ACC112 (cell line): ENCODE measurements at regions not wholly inside any gene's neighbourhood (a gene's known extent, or its start where the extent isn't known, plus 50 kb on each side); places are given as distances from the start of the nearest gene placed in this dataset.

Experiments used
- H2AFZ ChIP-seq: fragments of 200-600 bp; sonication (generic); one replicate; pipeline ENCODE4 v1.6.0; 2017; ENCODE audit warnings: antibody characterized with exemption, low read length; ENCODE audit not compliant: unreplicated experiment
- H3K27ac ChIP-seq: fragments of 200-600 bp; sonication (generic); 2 replicates; pipeline ENCODE4 v1.5.1; 2014; ENCODE audit warnings: low read depth, mild to moderate bottlenecking, antibody characterized with exemption, low read length, moderate library complexity
- H3K27me3 ChIP-seq: fragments of 200-600 bp; sonication (generic); 2 replicates; pipeline ENCODE4 v1.6.1; 2014; ENCODE audit warnings: mild to moderate bottlenecking, antibody characterized with exemption, low read length, moderate library complexity, mixed read lengths; ENCODE audit not compliant: insufficient read depth
- H3K36me3 ChIP-seq: fragments of 200-600 bp; sonication (generic); 2 replicates; pipeline ENCODE4 v1.6.1; 2016; ENCODE audit warnings: mild to moderate bottlenecking, antibody characterized with exemption, low read length, moderate library complexity, mixed read lengths; ENCODE audit not compliant: insufficient read depth
- H3K4me1 ChIP-seq: fragments of 200-600 bp; sonication (generic); one replicate; pipeline ENCODE4 v1.6.1; 2016; ENCODE audit warnings: low read length, mixed read lengths; ENCODE audit not compliant: insufficient read depth, unreplicated experiment, control insufficient read depth
- H3K4me3 ChIP-seq: fragments of 200-600 bp; sonication (generic); 2 replicates; pipeline ENCODE4 v1.5.1; 2014; ENCODE audit warnings: mild to moderate bottlenecking, low read depth, low read length
- H3K79me2 ChIP-seq: fragments of 200-600 bp; sonication (generic); one replicate; pipeline ENCODE4 v1.6.0; 2016; ENCODE audit warnings: low read length; ENCODE audit not compliant: control insufficient read depth, unreplicated experiment, insufficient read depth

GRCh38 chr2:12070581-12070980 lies 324.1 kb downstream of the LPIN1 start:
- H3K36me3 ChIP-seq: no peaks in the 10 kb centered on the region
- no peaks in the 10 kb centered on the region for H3K4me1 ChIP-seq
- H2AFZ ChIP-seq: no peak overlapping the region
- H3K79me2 ChIP-seq: no peaks in the 10 kb centered on the region
- H3K27ac ChIP-seq: no peak overlapping the region
- H3K27me3 ChIP-seq: no peaks in the 10 kb centered on the region
- no peak overlapping the region for H3K4me3 ChIP-seq

DNA sequence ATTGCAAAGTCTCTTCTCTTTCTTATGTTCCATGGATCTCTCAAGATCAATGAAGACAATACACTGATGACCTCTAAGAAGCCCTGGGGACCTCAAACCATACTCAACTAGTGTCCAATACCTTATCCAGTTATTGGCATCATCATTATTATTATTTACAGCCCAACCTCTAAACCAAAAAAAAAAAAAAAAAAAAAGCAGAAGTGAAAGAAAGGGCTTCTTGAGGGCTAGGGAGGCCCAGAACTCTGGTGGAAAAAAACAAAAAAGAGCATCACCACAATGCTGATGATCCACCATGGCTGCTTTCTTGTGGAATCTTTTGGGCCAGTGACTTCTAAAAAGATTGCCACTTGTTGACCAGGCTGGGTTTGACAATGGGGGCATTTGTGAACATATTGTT lies 324.9 kb downstream of the LPIN1 start:
- Histone ChIP-seq H3K79me2 (no peaks in the 10 kb centered on the region), H2AFZ (no peak overlapping the region), H3K4me1 (no peaks in the 10 kb centered on the region), H3K36me3 (no peaks in the 10 kb centered on the region), H3K4me3 (no peak overlapping the region), H3K27ac (no peak overlapping the region), H3K27me3 (no peaks in the 10 kb centered on the region)

GRCh38 chr2:12073217-12073852 lies 326.9 kb downstream of the LPIN1 start:
- H3K4me1 ChIP-seq: no peaks in the 10 kb centered on the region
- no peak overlapping the region for H2AFZ ChIP-seq
- no peak overlapping the region for H3K4me3 ChIP-seq
- no peaks in the 10 kb centered on the region for H3K36me3 ChIP-seq
- H3K27me3 ChIP-seq: no peaks in the 10 kb centered on the region
- H3K27ac ChIP-seq: no peak overlapping the region
- no peaks in the 10 kb centered on the region for H3K79me2 ChIP-seq

DNA sequence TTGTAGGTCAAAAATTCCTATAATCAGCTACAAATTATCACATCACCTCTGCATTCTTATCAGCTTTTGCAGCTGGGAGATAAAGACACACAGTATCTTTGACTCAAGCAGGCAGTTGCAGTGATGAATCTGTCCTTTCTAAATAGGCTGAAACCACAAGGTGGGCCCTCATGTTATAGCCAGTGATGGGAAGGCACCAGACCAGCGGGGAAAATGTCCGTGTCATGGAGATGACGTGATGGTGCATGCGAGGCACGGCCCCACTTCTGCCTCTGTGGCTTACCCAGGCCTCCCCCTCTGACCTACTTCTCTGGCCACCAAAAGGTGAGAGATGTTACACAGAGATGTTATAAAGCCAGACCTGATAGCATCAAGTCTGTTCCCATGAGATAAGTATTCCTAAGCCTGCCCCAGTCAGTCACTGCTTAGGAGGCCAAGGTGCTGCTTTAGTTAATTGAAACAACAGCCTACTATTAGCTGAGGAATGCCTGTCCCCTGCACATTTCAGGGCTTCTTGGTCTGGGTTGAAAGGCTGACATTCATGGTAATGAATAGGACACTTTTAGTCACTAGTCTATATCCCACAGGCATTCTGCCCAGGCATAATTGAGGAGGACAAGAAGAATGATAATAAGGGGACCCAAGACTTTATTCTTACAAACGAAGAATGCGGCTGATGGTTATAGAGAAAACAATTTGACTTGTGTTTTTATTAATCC lies 327.9 kb downstream of the LPIN1 start:
- Histone ChIP-seq H3K4me1 (no peaks in the 10 kb centered on the region), H3K79me2 (no peaks in the 10 kb centered on the region), H3K4me3 (no peak overlapping the region), H3K27ac (no peak overlapping the region), H3K36me3 (no peaks in the 10 kb centered on the region), H2AFZ (no peak overlapping the region), H3K27me3 (no peaks in the 10 kb centered on the region)

- H3K27ac ChIP-seq: no peak overlapping the region
- no peaks in the 10 kb centered on the region for H3K79me2 ChIP-seq
- H3K27me3 ChIP-seq: no peaks in the 10 kb centered on the region
- H3K36me3 ChIP-seq: no peaks in the 10 kb centered on the region
- no peaks in the 10 kb centered on the region for H3K4me1 ChIP-seq
- H3K4me3 ChIP-seq: no peak overlapping the region
- no peak overlapping the region for H2AFZ ChIP-seq
These were observed 328.4 kb downstream of the LPIN1 start for GRCh38 chr2:12074845-12075217.

- no peaks in the 10 kb centered on the region for H3K27me3 ChIP-seq
- no peak overlapping the region for H3K4me3 ChIP-seq
- no peaks in the 10 kb centered on the region for H3K4me1 ChIP-seq
- H3K79me2 ChIP-seq: no peaks in the 10 kb centered on the region
- no peaks in the 10 kb centered on the region for H3K36me3 ChIP-seq
- H2AFZ ChIP-seq: no peak overlapping the region
- no peak overlapping the region for H3K27ac ChIP-seq
These were observed 329.2 kb downstream of the LPIN1 start for GRCh38 chr2:12075603-12076002.

GRCh38 chr2:12076810-12077209 lies 330.4 kb downstream of the LPIN1 start:
- Histone ChIP-seq H3K4me3 (no peak overlapping the region), H3K27ac (no peak overlapping the region), H3K79me2 (no peaks in the 10 kb centered on the region), H3K36me3 (no peaks in the 10 kb centered on the region), H3K27me3 (no peaks in the 10 kb centered on the region), H3K4me1 (no peaks in the 10 kb centered on the region), H2AFZ (no peak overlapping the region)

- Histone ChIP-seq H3K36me3 (no peaks in the 10 kb centered on the region), H3K27me3 (no peaks in the 10 kb centered on the region), H3K4me1 (no peaks in the 10 kb centered on the region), H3K79me2 (no peaks in the 10 kb centered on the region), H3K4me3 (no peak overlapping the region), H2AFZ (no peak overlapping the region), H3K27ac (no peak overlapping the region)
These were observed 333.9 kb downstream of the LPIN1 start for GRCh38 chr2:12080360-12080759.

GRCh38 chr2:12081481-12082210 lies 335.2 kb downstream of the LPIN1 start:
- no peak overlapping the region for H3K27ac ChIP-seq
- no peaks in the 10 kb centered on the region for H3K36me3 ChIP-seq
- no peaks in the 10 kb centered on the region for H3K79me2 ChIP-seq
- no peak overlapping the region for H2AFZ ChIP-seq
- no peak overlapping the region for H3K4me3 ChIP-seq
- H3K4me1 ChIP-seq: no peaks in the 10 kb centered on the region
- no peaks in the 10 kb centered on the region for H3K27me3 ChIP-seq

DNA sequence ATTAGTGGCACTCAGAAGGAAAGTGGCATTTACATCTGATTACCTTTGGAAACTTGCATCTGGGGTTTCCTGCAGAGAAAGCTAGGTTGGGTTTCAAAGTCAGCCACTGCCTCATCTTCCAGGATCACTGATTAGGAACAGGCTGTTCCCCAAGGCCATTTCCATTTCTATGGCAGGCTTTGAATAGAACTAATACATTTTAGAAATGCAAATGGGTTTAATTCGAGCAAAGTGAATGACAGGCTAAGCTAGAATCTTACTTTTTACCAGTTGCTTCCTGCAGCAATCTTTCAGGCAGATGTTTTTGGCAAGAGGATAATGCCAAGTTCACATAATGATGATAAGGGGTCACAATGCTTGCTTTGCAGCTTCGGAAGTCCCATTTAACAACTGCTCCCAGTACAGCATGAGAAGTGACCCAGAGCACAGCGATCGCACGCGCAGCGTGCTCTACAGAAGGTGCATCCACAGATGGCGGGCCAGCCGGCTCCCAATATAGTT lies 336.7 kb downstream of the LPIN1 start:
- H3K27ac ChIP-seq: no peak overlapping the region
- no peaks in the 10 kb centered on the region for H3K27me3 ChIP-seq
- H3K79me2 ChIP-seq: no peaks in the 10 kb centered on the region
- H3K4me1 ChIP-seq: no peaks in the 10 kb centered on the region
- no peaks in the 10 kb centered on the region for H3K36me3 ChIP-seq
- H3K4me3 ChIP-seq: no peak overlapping the region
- H2AFZ ChIP-seq: no peak overlapping the region
